ENCODE measurements at regions not wholly inside any gene's neighbourhood (a gene's known extent, or its start where the extent isn't known, plus 50 kb on each side); places are given as distances from the start of the nearest gene placed in this dataset.
"Not testable (repeated sequence)": the region's sequence is repeated elsewhere in the genome, so short reads cannot be mapped to it uniquely, and the experiment has no call there.

GRCh38 chrY:26306046-26306445 lies 684.1 kb downstream of the CDY1 start:
- TF ChIP-seq POLR2A (conservative IDR thresholded peaks at IDR 0.05); SMARCC2 (IDR thresholded peaks at IDR 0.05; ENCODE audit: low read depth); TCF3 (CRISPR knock-in tag; IDR thresholded peaks at IDR 0.05); SAP30 (IDR thresholded peaks at IDR 0.05; ENCODE audit: borderline replicate concordance, insufficient read depth, low read depth, low read length, poor library complexity, severe bottlenecking); CBX2 (IDR thresholded peaks at IDR 0.05; ENCODE audit: insufficient read depth, low read length, poor library complexity, severe bottlenecking); CTCF (IDR thresholded peaks at IDR 0.05 in 2 of 3, conservative IDR thresholded peaks at IDR 0.05 in 1 of 3; ENCODE audit: insufficient read depth in 2 of 3, low read depth in 1 of 3, low read length in 3 of 3); CREM (IDR thresholded peaks at IDR 0.05; ENCODE audit: low read depth); JUNB (CRISPR knock-in tag; conservative IDR thresholded peaks at IDR 0.05); ZNF140 (CRISPR knock-in tag; IDR thresholded peaks at IDR 0.05); L3MBTL2 (IDR thresholded peaks at IDR 0.05); EZH2 (IDR thresholded peaks at IDR 0.05; ENCODE audit: borderline replicate concordance, low read depth, low read length); ARNT (IDR thresholded peaks at IDR 0.05); POLR2AphosphoS5 (IDR thresholded peaks at IDR 0.05; ENCODE audit: control insufficient read depth, insufficient read depth, low read depth, low read length): not testable (repeated sequence)

All from K562 (cell line).